Epithelial cell of esophagus (primary cell): ENCODE measurements at regions not wholly inside any gene's neighbourhood (a gene's known extent, or its start where the extent isn't known, plus 50 kb on each side); places are given as distances from the start of the nearest gene placed in this dataset.

Source experiments
- DNase-seq: peaks from one replicate; pipeline ENCODE4 v3.0.0; 2010; ENCODE audit warnings: low read depth
- H3K4me3 ChIP-seq: 2 replicates; pipeline ENCODE4 v1.5.1; 2011; ENCODE audit warnings: mild to moderate bottlenecking, low read length, control low read depth
- TF ChIP-seq, protein P1 (sequence below): IDR thresholded peaks from 2 replicates; pipeline ENCODE4 v1.5.1; 2011; ENCODE audit warnings: low read depth, mild to moderate bottlenecking, low read length, control low read depth, inconsistent platforms; ENCODE audit not compliant: insufficient read depth; ENCODE audit errors: missing control alignments

DNA sequence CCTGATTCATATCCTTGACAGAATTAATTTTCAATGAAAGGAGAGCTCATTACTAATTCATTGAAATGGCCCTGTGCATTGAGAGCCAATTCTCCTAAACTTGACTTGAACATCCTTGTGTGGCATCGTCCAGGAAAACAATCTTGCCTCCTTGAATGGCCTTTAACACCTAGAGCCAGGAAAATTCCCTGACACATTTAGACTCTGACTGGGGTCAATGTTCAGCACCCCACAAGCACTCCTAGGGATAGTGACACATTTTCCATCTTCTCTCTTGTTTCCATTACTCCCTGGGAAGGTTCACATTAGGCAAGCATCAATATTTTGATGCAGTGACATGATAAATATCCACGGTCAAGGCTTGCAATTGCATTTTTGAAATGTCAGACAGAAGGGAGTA lies 218.9 kb downstream of the LACC1 start:
- DNase-seq, result no peak
- TF ChIP-seq, protein P1, sequence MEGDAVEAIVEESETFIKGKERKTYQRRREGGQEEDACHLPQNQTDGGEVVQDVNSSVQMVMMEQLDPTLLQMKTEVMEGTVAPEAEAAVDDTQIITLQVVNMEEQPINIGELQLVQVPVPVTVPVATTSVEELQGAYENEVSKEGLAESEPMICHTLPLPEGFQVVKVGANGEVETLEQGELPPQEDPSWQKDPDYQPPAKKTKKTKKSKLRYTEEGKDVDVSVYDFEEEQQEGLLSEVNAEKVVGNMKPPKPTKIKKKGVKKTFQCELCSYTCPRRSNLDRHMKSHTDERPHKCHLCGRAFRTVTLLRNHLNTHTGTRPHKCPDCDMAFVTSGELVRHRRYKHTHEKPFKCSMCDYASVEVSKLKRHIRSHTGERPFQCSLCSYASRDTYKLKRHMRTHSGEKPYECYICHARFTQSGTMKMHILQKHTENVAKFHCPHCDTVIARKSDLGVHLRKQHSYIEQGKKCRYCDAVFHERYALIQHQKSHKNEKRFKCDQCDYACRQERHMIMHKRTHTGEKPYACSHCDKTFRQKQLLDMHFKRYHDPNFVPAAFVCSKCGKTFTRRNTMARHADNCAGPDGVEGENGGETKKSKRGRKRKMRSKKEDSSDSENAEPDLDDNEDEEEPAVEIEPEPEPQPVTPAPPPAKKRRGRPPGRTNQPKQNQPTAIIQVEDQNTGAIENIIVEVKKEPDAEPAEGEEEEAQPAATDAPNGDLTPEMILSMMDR, result no peak
- H3K4me3 ChIP-seq, result no peak overlapping the region

DNA sequence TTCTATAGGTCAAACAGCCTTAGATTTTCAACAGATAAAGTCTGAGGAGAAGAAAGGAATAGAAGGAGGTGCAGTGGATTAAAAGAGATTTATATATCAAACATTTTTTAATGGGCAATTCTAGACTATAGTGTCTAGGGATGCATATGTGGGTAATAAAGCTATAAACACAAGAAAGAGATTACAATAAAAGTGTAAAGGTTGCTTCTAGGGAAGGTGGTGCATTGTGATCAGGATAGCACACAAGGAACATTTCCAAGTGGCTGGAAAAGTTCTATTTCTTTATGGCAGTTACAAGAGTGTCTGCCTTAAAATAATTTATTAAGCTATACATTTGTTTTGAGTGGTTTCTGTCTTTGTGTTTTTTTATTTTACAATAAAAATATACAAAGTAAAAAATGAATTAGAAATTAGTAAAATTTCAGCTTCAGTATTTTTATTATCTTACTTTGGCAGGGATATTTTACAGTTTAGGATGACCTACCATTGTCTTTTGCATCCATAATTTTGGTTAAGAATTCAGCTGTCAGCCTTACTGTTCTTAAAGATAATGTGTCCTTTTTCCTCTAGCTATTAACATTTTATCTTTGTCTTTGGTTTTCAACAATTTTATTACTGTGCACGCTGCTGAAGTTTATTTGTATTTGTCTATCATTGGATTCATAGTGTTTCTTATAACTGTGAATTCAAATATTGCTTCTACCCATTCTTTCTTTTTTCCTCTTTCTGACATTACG lies 221.8 kb downstream of the LACC1 start:
- no peak for DNase-seq
- TF ChIP-seq, protein P1, result no peak
- H3K4me3 ChIP-seq, result no peak overlapping the region

GRCh38 chr13:44103429-44104196 lies 223.9 kb downstream of the LACC1 start:
- TF ChIP-seq, protein P1, result no peak
- no peak overlapping the region for H3K4me3 ChIP-seq
- no peak for DNase-seq

GRCh38 chr13:44104197-44104490 lies 224.4 kb downstream of the LACC1 start:
- TF ChIP-seq, protein P1, result no peak
- peak; percentile 53 for DNase-seq
- H3K4me3 ChIP-seq, result no peak overlapping the region

- DNase-seq, result no peak
- H3K4me3 ChIP-seq, result no peak overlapping the region
- TF ChIP-seq, protein P1, result no peak
Observed at GRCh38 chr13:44104969-44105368, 225.3 kb downstream of the LACC1 start.

DNA sequence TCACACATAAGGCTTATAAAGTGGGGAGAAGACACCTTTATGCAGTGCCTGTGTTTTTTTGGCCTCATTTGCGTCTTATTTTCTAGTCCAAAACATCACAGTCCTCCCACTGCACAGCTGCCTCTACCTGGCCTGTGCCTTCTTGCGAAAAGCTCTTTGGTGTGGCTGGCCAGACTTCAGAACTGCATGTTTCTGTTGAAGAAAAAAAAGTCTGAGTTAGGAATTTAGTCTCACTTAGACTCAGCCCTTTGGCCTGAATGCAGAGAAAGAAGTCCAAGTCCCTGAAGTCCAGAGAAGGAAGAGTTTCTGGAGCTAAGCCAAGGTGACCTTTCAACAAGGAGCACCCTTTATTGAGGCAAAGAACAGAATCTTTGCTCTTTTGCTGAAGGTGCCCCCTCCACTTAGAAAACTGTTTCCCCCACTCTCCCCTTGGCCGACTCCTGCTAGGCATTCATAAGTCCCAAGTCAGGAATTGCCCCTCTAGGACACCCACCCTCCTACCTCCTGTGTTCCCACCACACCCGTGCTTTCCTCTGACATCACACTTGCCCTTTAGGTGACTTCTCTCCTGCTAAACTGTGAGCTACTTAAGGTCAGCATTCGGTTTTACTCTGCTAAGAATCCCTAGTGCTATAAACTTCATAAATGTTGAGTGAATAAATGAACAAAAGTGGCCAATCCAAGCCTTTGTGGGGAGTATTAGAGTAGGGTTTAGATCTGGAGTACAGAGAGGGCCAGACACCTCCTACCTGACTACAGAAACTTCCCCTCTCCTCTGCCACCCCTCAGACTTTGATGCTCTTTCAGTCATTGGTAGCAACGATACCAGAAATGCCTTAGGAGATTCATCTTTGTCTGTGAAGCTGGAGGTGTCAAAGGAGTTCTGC lies 226.8 kb downstream of the LACC1 start:
- DNase-seq, result no peak
- no peak overlapping the region for H3K4me3 ChIP-seq
- TF ChIP-seq, protein P1, result no peak
